CD4-positive, alpha-beta T cell treated with Interleukin-6 at 100 ng/mL for 8 hours (primary cell): ENCODE measurements at regions not wholly inside any gene's neighbourhood (a gene's known extent, or its start where the extent isn't known, plus 50 kb on each side); places are given as distances from the start of the nearest gene placed in this dataset.

Experiments
- DNase-seq: peaks from one replicate; pipeline ENCODE4 v3.0.0-alpha.2; 2020; ENCODE audit warnings: mixed read lengths, low spot score

GRCh38 chr5:133708331-133708850 is 96.0 kb upstream of the FSTL4 start:
- DNase-seq, result no peak

- DNase-seq, result no peak
Measured at GRCh38 chr5:133707629-133708028, 95.3 kb upstream of the FSTL4 start.

- no peak for DNase-seq
Measured at GRCh38 chr5:133706506-133707430, 94.4 kb upstream of the FSTL4 start.

GRCh38 chr5:133705331-133705730 is 93.0 kb upstream of the FSTL4 start:
- no peak for DNase-seq

- no peak for DNase-seq
Measured at GRCh38 chr5:133704411-133704810, 92.1 kb upstream of the FSTL4 start.

- DNase-seq, result no peak
Measured at GRCh38 chr5:133703935-133704334, 91.6 kb upstream of the FSTL4 start.

GRCh38 chr5:133702791-133703770 is 90.7 kb upstream of the FSTL4 start:
- no peak for DNase-seq

- no peak for DNase-seq
Measured at GRCh38 chr5:133701871-133702270, 89.5 kb upstream of the FSTL4 start.

- no peak for DNase-seq
Measured at GRCh38 chr5:133700251-133700650, 87.9 kb upstream of the FSTL4 start.

- no peak for DNase-seq
Measured at GRCh38 chr5:133698646-133699526, 86.5 kb upstream of the FSTL4 start.

- no peak for DNase-seq
Measured at GRCh38 chr5:133698259-133698554, 85.9 kb upstream of the FSTL4 start.

- DNase-seq, result no peak
Measured at GRCh38 chr5:133697536-133698258, 85.4 kb upstream of the FSTL4 start.

- DNase-seq, result no peak
Measured at GRCh38 chr5:133696782-133697507, 84.6 kb upstream of the FSTL4 start.

GRCh38 chr5:133696006-133696584 is 83.8 kb upstream of the FSTL4 start:
- no peak for DNase-seq

GRCh38 chr5:133694181-133694831 is 82.0 kb upstream of the FSTL4 start:
- no peak for DNase-seq

GRCh38 chr5:133691448-133691847 is 79.1 kb upstream of the FSTL4 start:
- no peak for DNase-seq

- no peak for DNase-seq
Measured at GRCh38 chr5:133690746-133691145, 78.4 kb upstream of the FSTL4 start.

- no peak for DNase-seq
Measured at GRCh38 chr5:133688391-133688790, 76.0 kb upstream of the FSTL4 start.
